ENCODE measurements at regions not wholly inside any gene's neighbourhood (a gene's known extent, or its start where the extent isn't known, plus 50 kb on each side); places are given as distances from the start of the nearest gene placed in this dataset.

- intact Hi-C loops (cut with micrococcal nuclease), result no loop called here
- H3K27ac Mint-ChIP-seq, result no peak overlapping the region
- H3K9me3 Mint-ChIP-seq, result peaks cover 3% of the 10 kb centered on the region
- peaks cover 6% of the 10 kb centered on the region for H3K27me3 Mint-ChIP-seq (ENCODE audit: low read depth)
- no peaks in the 10 kb centered on the region for H3K36me3 Mint-ChIP-seq (ENCODE audit: low read depth)
- no peak for DNase-seq
- no peak overlapping the region for H3K4me3 Mint-ChIP-seq
- no peaks in the 10 kb centered on the region for H3K4me1 Mint-ChIP-seq (ENCODE audit: low read depth)
- CTCF ChIA-PET, result no interaction called here
Observed at GRCh38 chr10:69723653-69724052, 78.1 kb upstream of the COL13A1 start.

GRCh38 chr10:69726850-69727249, 74.9 kb upstream of the COL13A1 start:
- Mint-ChIP-seq H3K9me3 (no peaks in the 10 kb centered on the region), H3K27me3 (ENCODE audit: low read depth) (peaks cover 6% of the 10 kb centered on the region), H3K36me3 (ENCODE audit: low read depth) (no peaks in the 10 kb centered on the region), H3K27ac (no peak overlapping the region), H3K4me3 (no peak overlapping the region), H3K4me1 (ENCODE audit: low read depth) (no peaks in the 10 kb centered on the region)
- CTCF ChIA-PET, result interaction anchor here (0.6 to 1.1 kb wide), 4 partner anchors 9 to 637 kb away, joined by 3 to 5 read pairs (median 3); no protein-coding TSS in a partner anchor
- intact Hi-C loops (cut with micrococcal nuclease), result no loop called here
- DNase-seq, result no peak

GRCh38 chr10:69728335-69728870, 73.3 kb upstream of the COL13A1 start:
- Mint-ChIP-seq H3K27ac (no peak overlapping the region), H3K27me3 (ENCODE audit: low read depth) (peaks cover 2% of the 10 kb centered on the region), H3K36me3 (ENCODE audit: low read depth) (no peaks in the 10 kb centered on the region), H3K4me3 (no peak overlapping the region), H3K9me3 (no peaks in the 10 kb centered on the region), H3K4me1 (ENCODE audit: low read depth) (peaks cover 3% of the 10 kb centered on the region)
- intact Hi-C loops (cut with micrococcal nuclease), result no loop called here
- CTCF ChIA-PET, result interaction anchor here (0.5 to 1.5 kb wide), 5 partner anchors 9 to 43 kb away, joined by 3 to 4 read pairs (median 4); no protein-coding TSS in a partner anchor
- peak; percentile 17 for DNase-seq

GRCh38 chr10:69729326-69730048, 72.2 kb upstream of the COL13A1 start:
- no peak for DNase-seq
- peaks cover 9% of the 10 kb centered on the region for H3K4me1 Mint-ChIP-seq (ENCODE audit: low read depth)
- H3K27ac Mint-ChIP-seq, result no peak overlapping the region
- CTCF ChIA-PET, result no interaction called here
- no peaks in the 10 kb centered on the region for H3K9me3 Mint-ChIP-seq
- H3K27me3 Mint-ChIP-seq (ENCODE audit: low read depth), result no peaks in the 10 kb centered on the region
- H3K36me3 Mint-ChIP-seq (ENCODE audit: low read depth), result no peaks in the 10 kb centered on the region
- H3K4me3 Mint-ChIP-seq, result no peak overlapping the region
- intact Hi-C loops (cut with micrococcal nuclease), result no loop called here

GRCh38 chr10:69730251-69731156, 71.2 kb upstream of the COL13A1 start:
- no peaks in the 10 kb centered on the region for H3K36me3 Mint-ChIP-seq (ENCODE audit: low read depth)
- H3K9me3 Mint-ChIP-seq, result no peaks in the 10 kb centered on the region
- H3K4me3 Mint-ChIP-seq, result no peak overlapping the region
- CTCF ChIA-PET, result no interaction called here
- no peak overlapping the region for H3K27ac Mint-ChIP-seq
- intact Hi-C loops (cut with micrococcal nuclease), result no loop called here
- H3K4me1 Mint-ChIP-seq (ENCODE audit: low read depth), result peaks cover 17% of the 10 kb centered on the region
- no peak for DNase-seq
- no peaks in the 10 kb centered on the region for H3K27me3 Mint-ChIP-seq (ENCODE audit: low read depth)

GRCh38 chr10:69731184-69731583, 70.5 kb upstream of the COL13A1 start:
- Mint-ChIP-seq H3K36me3 (ENCODE audit: low read depth) (no peaks in the 10 kb centered on the region), H3K9me3 (no peaks in the 10 kb centered on the region), H3K4me1 (ENCODE audit: low read depth) (peaks cover 17% of the 10 kb centered on the region), H3K27ac (no peak overlapping the region), H3K4me3 (no peak overlapping the region), H3K27me3 (ENCODE audit: low read depth) (no peaks in the 10 kb centered on the region)
- DNase-seq, result no peak
- CTCF ChIA-PET, result interaction anchor here (0.8 kb wide), 1 partner anchor 16 kb away, joined by 4 read pairs; no protein-coding TSS in a partner anchor
- intact Hi-C loops (cut with micrococcal nuclease), result no loop called here

- intact Hi-C loops (cut with micrococcal nuclease), result no loop called here
- Mint-ChIP-seq H3K9me3 (no peaks in the 10 kb centered on the region), H3K36me3 (ENCODE audit: low read depth) (no peaks in the 10 kb centered on the region), H3K27me3 (ENCODE audit: low read depth) (no peaks in the 10 kb centered on the region), H3K4me1 (ENCODE audit: low read depth) (peaks cover 17% of the 10 kb centered on the region), H3K27ac (no peak overlapping the region), H3K4me3 (no peak overlapping the region)
- no peak for DNase-seq
- CTCF ChIA-PET, result interaction anchor here (0.8 kb wide), 1 partner anchor 17 kb away, joined by 4 read pairs; no protein-coding TSS in a partner anchor
Observed at GRCh38 chr10:69731698-69732097, 70.0 kb upstream of the COL13A1 start.

GRCh38 chr10:69732147-69732825, 69.4 kb upstream of the COL13A1 start:
- peaks cover 17% of the 10 kb centered on the region for H3K4me1 Mint-ChIP-seq (ENCODE audit: low read depth)
- no peaks in the 10 kb centered on the region for H3K27me3 Mint-ChIP-seq (ENCODE audit: low read depth)
- H3K4me3 Mint-ChIP-seq, result no peak overlapping the region
- intact Hi-C loops (cut with micrococcal nuclease), result no loop called here
- no peak overlapping the region for H3K27ac Mint-ChIP-seq
- no peaks in the 10 kb centered on the region for H3K9me3 Mint-ChIP-seq
- CTCF ChIA-PET, result interaction anchor here (0.8 kb wide), 1 partner anchor 18 kb away, joined by 4 read pairs; no protein-coding TSS in a partner anchor
- DNase-seq, result no peak
- no peaks in the 10 kb centered on the region for H3K36me3 Mint-ChIP-seq (ENCODE audit: low read depth)

GRCh38 chr10:69732826-69733150, 68.9 kb upstream of the COL13A1 start:
- Mint-ChIP-seq H3K27me3 (ENCODE audit: low read depth) (no peaks in the 10 kb centered on the region), H3K36me3 (ENCODE audit: low read depth) (no peaks in the 10 kb centered on the region), H3K4me1 (ENCODE audit: low read depth) (peaks cover 17% of the 10 kb centered on the region), H3K4me3 (no peak overlapping the region), H3K9me3 (no peaks in the 10 kb centered on the region), H3K27ac (no peak overlapping the region)
- intact Hi-C loops (cut with micrococcal nuclease), result no loop called here
- DNase-seq, result no peak
- CTCF ChIA-PET, result interaction anchor here (1.6 kb wide), 1 partner anchor 182 kb away, joined by 7 read pairs; no protein-coding TSS in a partner anchor

- H3K36me3 Mint-ChIP-seq (ENCODE audit: low read depth), result no peaks in the 10 kb centered on the region
- CTCF ChIA-PET, result interaction anchor here (1.6 kb wide), 1 partner anchor 181 kb away, joined by 7 read pairs; no protein-coding TSS in a partner anchor
Observed at GRCh38 chr10:69733791-69734261, 67.9 kb upstream of the COL13A1 start.

GRCh38 chr10:69734416-69734796, 67.3 kb upstream of the COL13A1 start:
- no peaks in the 10 kb centered on the region for H3K36me3 Mint-ChIP-seq (ENCODE audit: low read depth)
- DNase-seq, result no peak
- no peaks in the 10 kb centered on the region for H3K27me3 Mint-ChIP-seq (ENCODE audit: low read depth)
- H3K9me3 Mint-ChIP-seq, result no peaks in the 10 kb centered on the region
- H3K27ac Mint-ChIP-seq, result peak overlapping the region; percentile 50
- H3K4me3 Mint-ChIP-seq, result peak overlapping the region; percentile 19
- peaks cover 17% of the 10 kb centered on the region for H3K4me1 Mint-ChIP-seq (ENCODE audit: low read depth)
- CTCF ChIA-PET, result interaction anchor here (1.6 kb wide), 1 partner anchor 180 kb away, joined by 7 read pairs; no protein-coding TSS in a partner anchor
- intact Hi-C loops (cut with micrococcal nuclease), result no loop called here

More at GRCh38 chr10:69733791-69734261, 67.9 kb upstream of the COL13A1 start:
- intact Hi-C loops (cut with micrococcal nuclease), result no loop called here
- DNase-seq, result no peak
- Mint-ChIP-seq H3K27me3 (ENCODE audit: low read depth) (no peaks in the 10 kb centered on the region), H3K4me3 (no peak overlapping the region), H3K4me1 (ENCODE audit: low read depth) (peaks cover 17% of the 10 kb centered on the region), H3K9me3 (no peaks in the 10 kb centered on the region), H3K27ac (no peak overlapping the region)
